ENCODE measurements at regions not wholly inside any gene's neighbourhood (a gene's known extent, or its start where the extent isn't known, plus 50 kb on each side); places are given as distances from the start of the nearest gene placed in this dataset.

DNA sequence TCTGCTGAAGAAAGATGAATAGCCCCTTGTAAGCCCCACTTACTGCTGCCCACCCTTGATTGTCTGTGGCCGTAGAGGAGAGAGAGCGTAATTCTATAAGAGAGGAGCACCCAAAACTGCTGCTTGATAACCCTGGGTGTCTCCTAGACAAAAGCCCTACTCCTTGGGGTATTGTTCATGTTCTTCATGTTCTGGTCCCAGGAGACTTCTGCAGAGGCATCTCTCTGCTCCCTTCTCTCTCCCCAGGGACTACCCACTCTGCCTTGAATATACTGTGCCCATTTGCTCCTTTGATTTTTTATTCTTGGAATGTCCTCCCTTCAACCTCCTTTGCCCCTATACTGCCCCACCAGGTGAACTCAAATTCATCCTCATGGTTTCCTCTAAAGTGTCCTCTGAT, 417.8 kb upstream of the CADM1 start:
- intact Hi-C loops (cut with DNase I) = no loop called here
- no peak overlapping the region for H3K27ac ChIP-seq

GRCh38 chr11:115921540-115921939, 417.3 kb upstream of the CADM1 start:
- Histone ChIP-seq H3K36me3 (no peaks in the 10 kb centered on the region), H3K27ac (no peak overlapping the region), H3K4me1 (no peaks in the 10 kb centered on the region), H3K4me3 (no peak overlapping the region), H3K27me3 (no peaks in the 10 kb centered on the region), H3K9me3 (no peaks in the 10 kb centered on the region)
- intact Hi-C loops (cut with DNase I) = no loop called here
- TF ChIP-seq POLR2A (IDR thresholded peaks at IDR 0.05) (no peak), CTCF (IDR thresholded peaks at IDR 0.05) (no peak), POLR2AphosphoS5 (IDR thresholded peaks at IDR 0.05; ENCODE audit: insufficient read depth in 1 of 2, low read depth in 1 of 2) (no peak)
- no peak for DNase-seq (ENCODE audit: extremely low spot score in 2 of 2)

More for the DNA sequence above, 417.8 kb upstream of the CADM1 start:
- no peaks in the 10 kb centered on the region for H3K9me3 ChIP-seq
- no peaks in the 10 kb centered on the region for H3K27me3 ChIP-seq
- no peaks in the 10 kb centered on the region for H3K4me1 ChIP-seq
- no peaks in the 10 kb centered on the region for H3K36me3 ChIP-seq
- no peak for DNase-seq (ENCODE audit: extremely low spot score in 2 of 2)
- H3K4me3 ChIP-seq = no peak overlapping the region
- TF ChIP-seq CTCF (IDR thresholded peaks at IDR 0.05) (no peak), POLR2A (IDR thresholded peaks at IDR 0.05) (no peak), POLR2AphosphoS5 (IDR thresholded peaks at IDR 0.05; ENCODE audit: insufficient read depth in 1 of 2, low read depth in 1 of 2) (no peak)

DNA sequence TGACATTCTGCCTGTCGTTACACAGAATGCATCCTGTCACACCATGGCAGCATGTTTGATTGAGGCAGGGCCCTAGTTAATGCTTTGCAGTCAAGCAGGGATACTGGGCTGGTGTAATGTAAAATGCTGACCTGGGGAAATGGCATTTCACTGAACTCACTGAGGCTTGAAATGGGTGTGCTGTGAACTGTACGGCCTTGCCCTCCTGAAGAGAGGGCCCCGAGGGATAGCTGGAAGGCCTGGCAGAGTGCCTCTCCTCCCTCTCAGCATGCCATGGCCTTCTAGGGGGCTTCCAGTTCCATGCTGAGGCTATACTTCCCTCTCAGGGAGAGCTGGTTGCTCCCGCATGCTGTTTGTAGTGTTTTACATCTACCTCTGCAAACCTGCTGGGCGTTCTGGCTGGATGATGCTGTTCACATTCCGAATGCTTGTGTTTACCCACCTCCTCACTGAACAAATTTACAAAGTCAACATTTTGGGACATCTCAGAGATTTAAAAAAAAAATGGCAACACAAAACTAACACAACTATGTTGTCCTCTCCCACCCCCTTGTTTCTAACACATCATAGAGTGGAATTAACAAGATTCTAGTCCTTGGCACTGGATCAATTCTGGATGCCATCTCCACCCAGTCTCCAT, 416.7 kb upstream of the CADM1 start:
- intact Hi-C loops (cut with DNase I) = no loop called here
- Histone ChIP-seq H3K4me1 (no peaks in the 10 kb centered on the region), H3K36me3 (no peaks in the 10 kb centered on the region), H3K27me3 (no peaks in the 10 kb centered on the region), H3K9me3 (no peaks in the 10 kb centered on the region), H3K4me3 (no peak overlapping the region), H3K27ac (no peak overlapping the region)
- DNase-seq (ENCODE audit: extremely low spot score in 2 of 2) = no peak
- TF ChIP-seq POLR2A (IDR thresholded peaks at IDR 0.05) (no peak), CTCF (IDR thresholded peaks at IDR 0.05) (no peak), POLR2AphosphoS5 (IDR thresholded peaks at IDR 0.05; ENCODE audit: insufficient read depth in 1 of 2, low read depth in 1 of 2) (no peak)

DNA sequence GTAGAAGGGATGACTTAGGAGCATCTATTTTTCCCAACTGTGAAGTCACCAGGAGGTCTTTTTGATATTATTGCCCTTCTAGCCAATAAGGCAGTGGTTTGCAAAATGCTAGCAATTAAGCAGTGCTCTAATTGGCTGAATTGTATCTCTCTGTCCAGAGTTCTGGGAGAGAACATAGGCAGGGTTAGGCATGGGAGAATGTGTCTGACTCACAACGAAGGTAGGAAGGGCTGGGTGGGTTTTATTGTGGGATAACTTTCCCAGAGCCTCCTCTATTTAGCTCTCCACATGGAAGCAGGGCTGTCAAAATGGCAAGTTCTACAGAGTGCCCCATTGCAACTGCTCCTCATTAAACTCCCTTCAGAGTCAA, 415.9 kb upstream of the CADM1 start:
- H3K4me1 ChIP-seq = no peaks in the 10 kb centered on the region
- no peaks in the 10 kb centered on the region for H3K27me3 ChIP-seq
- DNase-seq (ENCODE audit: extremely low spot score in 2 of 2) = no peak
- no peak overlapping the region for H3K27ac ChIP-seq
- H3K4me3 ChIP-seq = no peak overlapping the region
- intact Hi-C loops (cut with DNase I) = no loop called here
- no peaks in the 10 kb centered on the region for H3K9me3 ChIP-seq
- no peak for TF ChIP-seq CTCF (IDR thresholded peaks at IDR 0.05)
- TF ChIP-seq POLR2A (IDR thresholded peaks at IDR 0.05) = no peak
- no peak for TF ChIP-seq POLR2AphosphoS5 (IDR thresholded peaks at IDR 0.05; ENCODE audit: insufficient read depth in 1 of 2, low read depth in 1 of 2)
- no peaks in the 10 kb centered on the region for H3K36me3 ChIP-seq

DNA sequence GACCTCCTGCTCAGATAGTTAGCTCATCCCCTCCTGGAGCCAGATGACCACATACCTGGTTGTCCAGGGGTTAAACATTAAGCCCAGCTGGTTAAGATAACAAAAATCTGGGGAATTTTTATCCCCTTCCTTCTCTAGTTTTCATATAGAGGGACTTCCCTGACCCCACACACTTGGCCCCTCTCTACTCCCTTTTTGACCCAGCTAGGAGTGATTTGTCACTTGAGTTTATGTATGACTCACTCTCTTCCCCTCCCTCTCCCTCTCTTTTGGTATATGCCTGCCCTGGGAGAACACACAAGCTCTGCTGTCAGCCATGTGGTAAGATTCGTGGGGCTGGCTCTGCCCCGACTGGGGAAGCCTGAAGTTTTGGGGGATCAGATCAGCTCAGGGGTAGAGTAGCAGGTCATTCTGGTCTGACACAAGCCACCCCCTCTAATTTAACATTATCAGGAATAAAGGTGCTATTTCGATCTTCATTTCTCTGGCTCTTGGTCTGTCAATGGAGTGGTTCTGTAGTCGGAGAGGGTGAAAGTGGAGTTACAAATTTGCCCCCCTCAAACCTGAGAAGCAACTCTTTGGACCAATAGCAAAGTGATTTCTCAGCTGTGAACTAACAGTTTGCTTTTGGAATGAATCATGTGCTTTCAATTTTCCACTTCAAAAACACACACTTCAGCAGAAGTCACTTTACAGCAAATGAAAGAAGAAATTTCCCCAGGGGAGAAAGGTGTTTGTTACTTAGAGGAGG, 415.3 kb upstream of the CADM1 start:
- Histone ChIP-seq H3K4me1 (no peaks in the 10 kb centered on the region), H3K27ac (no peak overlapping the region), H3K4me3 (no peak overlapping the region), H3K36me3 (no peaks in the 10 kb centered on the region), H3K27me3 (no peaks in the 10 kb centered on the region), H3K9me3 (no peaks in the 10 kb centered on the region)
- no peak for DNase-seq (ENCODE audit: extremely low spot score in 2 of 2)
- intact Hi-C loops (cut with DNase I) = no loop called here
- no peak for TF ChIP-seq POLR2AphosphoS5 (IDR thresholded peaks at IDR 0.05; ENCODE audit: insufficient read depth in 1 of 2, low read depth in 1 of 2)
- no peak for TF ChIP-seq CTCF (IDR thresholded peaks at IDR 0.05)
- no peak for TF ChIP-seq POLR2A (IDR thresholded peaks at IDR 0.05)
